DMS153 treated with DMSO at 0.1 percent for 48 hours (cell line): ENCODE measurements at regions not wholly inside any gene's neighbourhood (a gene's known extent, or its start where the extent isn't known, plus 50 kb on each side); places are given as distances from the start of the nearest gene placed in this dataset.

Experiments
- DNase-seq: peaks from one replicate; lab custom pipeline; 2025; ENCODE audit not compliant: unreplicated experiment; lab: John Stamatoyannopoulos, UW

DNA sequence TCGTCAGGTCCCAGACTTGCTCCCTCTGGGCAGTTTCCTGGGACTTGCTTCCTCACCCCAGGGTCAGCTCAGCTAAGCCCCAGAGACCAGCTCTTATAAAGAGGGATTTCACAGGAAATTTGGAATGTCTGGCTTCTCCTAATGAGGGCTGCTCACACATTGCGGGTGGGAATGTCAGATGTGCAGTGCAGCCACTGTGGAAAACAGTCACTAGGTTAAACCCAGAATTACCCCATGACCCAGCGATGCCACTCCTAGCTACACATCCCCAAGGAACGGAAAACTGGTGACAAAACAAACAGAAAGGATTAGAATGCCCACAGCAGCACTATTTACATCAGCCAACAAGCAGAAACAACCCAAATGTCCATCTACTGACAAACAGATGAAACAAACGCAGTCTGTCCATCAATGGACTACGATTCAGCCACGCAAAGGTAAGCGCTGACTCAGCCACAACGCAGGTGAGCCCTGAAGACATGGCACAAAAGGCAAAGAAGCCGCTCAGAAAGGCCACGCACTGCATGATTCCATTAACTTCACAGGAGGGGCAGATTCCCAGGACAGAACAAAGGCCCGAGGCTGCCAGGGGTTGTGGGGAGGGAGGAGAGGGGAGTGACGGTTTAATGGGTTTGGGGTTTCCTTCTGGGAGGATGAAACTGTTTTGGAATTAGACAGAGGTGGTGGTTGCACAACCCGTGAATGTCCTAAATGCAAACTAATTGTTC is 63.0 kb downstream of the NCOR2 start:
- no peak for DNase-seq

DNA sequence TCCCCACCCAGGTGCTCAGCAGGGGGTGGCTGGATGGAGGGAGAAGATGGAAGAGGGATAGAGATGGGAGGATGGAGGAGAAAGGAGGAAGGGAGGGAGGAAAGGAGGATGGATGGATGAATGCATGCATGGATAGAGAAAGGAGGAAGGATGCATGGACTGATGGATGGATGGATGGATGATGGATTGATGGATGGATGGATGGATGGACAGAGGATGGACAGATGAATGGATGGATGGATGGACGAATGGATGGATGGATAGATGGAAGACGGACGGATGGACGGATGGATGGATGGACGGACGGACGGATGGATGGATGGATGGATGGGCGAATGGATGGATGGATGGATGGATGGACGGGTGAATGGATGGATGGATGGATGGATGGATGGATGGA is 64.1 kb downstream of the NCOR2 start:
- DNase-seq: no peak

DNA sequence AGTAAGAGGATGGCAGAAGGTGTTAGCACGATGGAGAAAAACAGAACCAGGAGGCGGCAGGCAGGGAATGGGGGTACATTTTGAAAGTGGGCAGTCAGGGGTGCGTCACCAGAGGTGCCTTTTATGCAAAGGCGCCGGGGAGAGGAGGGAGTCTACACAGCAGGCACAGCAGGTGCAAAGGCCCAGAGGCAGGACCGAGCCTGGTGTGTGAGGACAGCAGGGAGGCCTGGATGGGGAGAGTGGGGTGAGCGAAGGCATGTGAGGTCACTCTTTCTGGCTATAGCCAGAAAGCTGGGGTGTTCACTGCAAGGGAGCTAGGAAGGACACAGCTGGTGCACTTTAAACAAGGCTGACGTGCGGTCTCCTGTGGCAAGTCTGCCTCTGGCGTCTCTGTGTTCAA is 65.0 kb downstream of the NCOR2 start:
- DNase-seq: no peak

DNA sequence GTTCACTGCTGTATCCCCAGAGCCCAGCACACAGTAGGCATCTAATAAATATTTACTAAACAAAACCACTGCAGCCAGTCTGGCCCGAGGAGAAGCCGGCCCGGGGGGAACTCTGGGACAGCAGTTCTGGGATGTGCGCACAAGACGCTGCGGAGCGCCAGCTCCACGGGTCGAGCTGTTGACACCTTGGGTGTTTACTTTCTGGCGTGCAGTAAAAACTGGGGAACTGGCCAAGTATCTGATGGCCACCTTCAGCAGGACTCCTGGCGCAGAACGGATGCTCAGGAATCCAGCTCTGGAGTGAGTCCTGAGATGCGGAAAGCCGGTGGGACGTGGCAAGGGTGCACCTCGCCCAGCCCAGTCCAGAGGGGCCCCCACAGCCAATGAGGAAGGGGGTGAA is 65.6 kb downstream of the NCOR2 start:
- no peak for DNase-seq

DNA sequence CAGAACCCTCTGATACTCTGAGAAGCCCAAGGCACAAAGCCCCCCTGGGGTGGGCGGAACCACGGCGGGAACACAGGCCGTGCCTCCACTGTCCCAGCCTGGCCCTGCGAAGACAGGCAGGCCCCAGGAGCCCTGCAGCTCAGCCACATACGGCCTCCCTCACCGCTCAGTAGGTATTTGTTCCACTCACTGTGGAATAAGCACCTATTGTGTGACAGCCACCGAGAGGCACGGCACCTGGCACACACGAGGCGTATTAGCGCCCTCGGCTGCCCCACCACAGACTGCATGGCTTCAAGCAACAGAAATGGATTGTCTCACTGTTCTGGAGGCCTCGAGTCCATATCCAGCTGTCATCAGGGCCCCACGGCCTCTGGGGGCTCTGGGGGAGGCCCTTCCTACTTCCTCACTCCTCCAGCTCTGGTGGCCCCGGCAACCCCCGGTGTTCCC is 66.3 kb downstream of the NCOR2 start:
- DNase-seq: no peak

DNA sequence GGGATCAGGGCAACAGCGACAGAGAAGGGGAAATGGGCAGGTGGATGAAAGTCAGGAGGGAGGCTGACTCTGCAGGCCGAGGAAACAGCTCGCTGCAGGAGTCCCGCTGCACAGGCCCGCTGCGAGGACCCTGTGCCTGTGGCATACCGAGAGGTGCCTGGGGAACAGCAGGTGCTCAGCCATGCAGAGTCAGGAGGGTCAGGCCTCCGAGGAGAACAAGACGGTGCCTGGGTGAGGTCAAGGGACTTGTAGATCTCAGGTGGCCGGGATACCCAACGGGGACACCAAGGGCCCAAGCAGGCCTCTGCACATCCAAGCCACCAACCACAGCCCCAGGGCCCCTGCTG is 67.5 kb downstream of the NCOR2 start:
- DNase-seq: no peak

DNA sequence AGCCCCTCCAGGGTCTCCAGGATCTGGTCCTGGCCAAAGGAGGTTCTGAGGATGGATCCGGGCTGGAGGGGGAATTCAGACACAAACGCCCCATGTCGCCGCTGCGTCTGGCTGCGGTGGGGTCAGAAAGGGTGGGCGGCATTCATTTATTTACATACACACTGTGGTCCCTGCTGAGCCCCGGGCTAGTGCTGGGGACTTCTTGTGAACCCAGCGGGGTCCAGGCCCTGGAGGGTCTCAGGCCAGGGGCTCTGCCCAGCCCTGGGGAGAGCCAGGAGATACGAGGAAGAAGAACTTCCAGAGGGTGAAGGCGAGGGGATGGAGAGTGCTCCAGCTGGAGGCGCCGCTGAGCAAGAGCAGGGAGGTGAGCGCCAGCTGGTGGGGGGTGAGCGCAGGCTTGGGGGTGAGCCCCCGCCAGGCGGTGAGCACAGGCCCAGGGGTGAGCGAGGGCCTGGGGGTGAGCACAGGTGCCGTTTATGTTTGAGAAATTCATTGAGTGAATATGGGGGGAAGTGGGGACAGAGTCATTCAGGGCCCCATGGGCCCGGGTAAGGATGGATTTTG is 68.1 kb downstream of the NCOR2 start:
- no peak for DNase-seq

DNA sequence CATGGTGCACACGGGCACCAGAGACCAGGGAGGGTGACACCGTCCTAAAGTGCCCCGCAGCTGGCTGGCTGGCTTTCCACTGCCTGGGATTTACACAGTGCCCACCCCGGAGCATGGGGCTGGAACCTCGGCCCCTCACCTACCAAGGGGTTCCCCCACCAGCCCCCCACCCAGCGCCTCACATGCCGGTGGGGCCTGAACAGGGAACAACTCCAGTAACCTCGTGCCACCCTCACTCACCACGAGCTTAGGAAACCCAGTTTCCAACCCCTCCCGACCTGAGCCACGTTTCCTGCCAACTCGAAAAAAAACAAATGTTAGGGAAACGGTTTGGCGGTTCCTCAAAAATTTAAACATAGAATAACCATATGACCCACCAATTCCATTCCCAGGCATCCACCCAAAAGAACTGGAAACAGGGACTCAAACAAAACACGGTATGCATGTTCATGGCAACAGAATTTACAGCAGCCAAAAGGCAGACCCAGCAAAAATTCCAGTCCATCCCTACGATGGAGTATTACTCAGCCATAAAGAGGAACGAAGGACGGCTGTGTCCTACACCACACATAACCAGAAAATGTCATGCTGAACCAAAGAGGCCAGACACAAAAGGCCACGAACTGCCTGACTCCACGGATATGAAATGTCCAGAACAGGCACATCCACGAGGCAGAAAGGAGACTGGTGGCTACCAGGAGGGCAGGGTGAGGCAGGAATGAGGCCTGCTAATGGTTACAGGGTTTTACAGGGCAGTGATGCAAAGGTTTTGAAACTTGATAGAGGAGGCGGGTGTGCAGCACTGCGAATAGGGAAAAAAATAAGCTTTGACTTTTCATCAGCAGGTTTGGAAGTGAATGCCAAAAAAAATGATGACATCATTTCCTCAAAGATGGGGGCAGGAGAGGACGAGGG is 68.9 kb downstream of the NCOR2 start:
- DNase-seq: no peak

DNA sequence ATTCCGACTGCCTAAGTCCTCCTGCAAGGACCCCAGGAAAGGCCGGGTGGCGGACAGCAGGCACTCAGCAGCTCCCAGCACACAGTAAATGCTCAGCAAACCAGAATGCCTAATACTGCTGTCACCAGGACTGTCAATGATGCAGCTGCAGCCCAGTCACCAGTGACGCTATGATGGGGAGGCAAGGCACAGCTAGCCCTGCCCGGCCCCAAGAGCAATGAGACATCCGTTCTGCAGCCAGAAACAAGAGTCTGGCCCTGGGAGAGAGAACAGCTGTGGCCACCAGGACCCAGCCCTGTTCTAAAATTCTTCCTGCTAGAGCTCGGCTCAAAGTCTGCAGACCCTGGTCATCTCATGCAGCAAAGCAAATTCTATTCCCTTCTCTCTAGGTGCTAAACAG is 69.8 kb downstream of the NCOR2 start:
- no peak for DNase-seq

DNA sequence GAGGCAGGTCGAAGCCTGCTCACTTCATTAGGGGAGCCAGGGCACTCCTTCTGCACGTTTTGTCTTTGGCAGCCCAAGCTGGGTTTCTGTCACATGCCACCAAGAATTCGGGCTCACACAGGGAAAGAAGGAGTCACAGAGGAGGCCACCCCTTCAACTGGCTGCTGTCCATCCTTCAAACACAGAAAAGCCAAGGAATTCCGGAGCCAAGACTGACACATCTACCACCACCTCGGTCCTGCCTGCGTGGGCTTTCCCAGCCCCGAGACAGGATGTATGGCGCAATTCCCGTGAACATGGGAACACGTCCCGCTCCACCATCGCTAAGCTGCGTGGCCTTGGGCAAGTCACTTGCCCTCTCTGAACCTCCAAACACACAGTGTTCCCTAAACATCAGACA is 70.4 kb downstream of the NCOR2 start:
- DNase-seq: no peak

DNA sequence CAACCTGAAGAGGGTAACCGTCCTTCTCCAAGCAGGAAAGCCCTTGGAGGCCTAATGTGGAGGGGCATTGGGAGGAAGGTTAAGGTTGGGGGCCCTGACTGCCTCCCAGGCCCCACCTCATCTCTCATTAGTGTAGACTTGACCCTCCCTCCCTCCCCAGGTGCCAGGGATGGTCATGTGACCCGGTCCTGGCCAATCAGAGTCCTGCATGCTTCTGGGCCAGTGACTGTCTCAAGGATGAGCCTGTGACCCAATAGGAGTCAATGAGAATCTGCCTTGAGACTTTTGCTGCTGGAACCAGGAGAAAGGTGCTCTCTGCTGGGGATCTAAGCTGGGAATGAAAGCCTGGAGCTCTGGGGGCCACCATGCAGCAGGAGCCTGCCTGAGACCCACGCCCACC is 70.8 kb downstream of the NCOR2 start:
- DNase-seq: no peak

DNA sequence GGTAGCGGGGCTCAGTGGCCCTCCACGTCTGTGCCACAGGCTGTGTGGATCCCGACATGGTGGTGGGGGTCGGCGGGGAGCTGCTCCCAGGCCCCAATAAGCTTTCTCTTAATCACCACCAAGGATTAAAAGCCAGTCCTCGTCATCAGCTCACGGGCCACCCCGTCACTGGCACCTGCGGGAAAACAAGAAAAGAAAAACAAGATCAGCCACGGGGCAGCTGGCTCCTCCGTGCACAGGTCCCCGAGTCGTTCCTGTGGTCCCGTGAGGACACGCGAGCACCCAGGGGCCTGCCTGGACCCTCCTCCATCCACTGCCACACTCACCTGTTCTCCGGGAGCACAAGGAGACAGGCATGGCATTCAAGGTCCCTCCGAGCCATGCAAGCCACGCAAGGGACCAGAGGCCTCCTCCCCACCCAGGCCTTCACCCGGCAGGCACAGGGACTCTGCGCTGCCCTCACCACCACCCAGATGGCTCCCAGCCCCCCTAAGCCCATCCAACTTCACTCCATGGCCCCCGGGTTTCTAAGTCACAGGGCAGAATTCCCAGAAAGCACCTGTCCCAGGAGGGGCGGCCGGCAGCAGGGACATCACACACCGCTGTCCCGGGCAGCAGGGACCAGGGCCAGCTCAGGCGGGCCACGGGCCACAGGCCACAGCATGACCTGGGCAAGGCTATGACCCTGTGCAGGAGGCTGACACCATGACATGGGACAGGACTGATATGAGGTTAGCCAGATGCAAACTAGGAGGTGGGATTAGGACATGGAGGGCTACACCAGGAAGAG is 72.0 kb downstream of the NCOR2 start:
- DNase-seq: no peak

DNA sequence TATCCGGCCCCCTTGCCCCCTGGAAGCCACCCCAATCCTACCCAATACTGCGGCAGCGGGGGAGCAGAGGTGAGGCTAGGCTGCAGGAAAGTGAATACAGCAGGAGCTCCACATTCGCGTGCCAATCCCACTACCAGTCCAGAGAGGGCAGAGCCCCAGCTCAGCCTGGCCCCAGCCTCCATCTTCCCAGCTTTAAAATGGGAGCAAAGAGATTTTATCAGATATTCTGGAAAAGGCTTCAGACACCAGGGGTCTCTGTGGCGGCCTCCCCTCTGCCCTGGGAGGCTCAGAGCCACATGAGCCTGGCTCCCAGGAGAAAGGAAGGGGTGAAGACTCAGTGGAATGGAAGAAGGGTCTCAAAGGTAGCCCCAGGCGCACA is 72.7 kb downstream of the NCOR2 start:
- no peak for DNase-seq

DNA sequence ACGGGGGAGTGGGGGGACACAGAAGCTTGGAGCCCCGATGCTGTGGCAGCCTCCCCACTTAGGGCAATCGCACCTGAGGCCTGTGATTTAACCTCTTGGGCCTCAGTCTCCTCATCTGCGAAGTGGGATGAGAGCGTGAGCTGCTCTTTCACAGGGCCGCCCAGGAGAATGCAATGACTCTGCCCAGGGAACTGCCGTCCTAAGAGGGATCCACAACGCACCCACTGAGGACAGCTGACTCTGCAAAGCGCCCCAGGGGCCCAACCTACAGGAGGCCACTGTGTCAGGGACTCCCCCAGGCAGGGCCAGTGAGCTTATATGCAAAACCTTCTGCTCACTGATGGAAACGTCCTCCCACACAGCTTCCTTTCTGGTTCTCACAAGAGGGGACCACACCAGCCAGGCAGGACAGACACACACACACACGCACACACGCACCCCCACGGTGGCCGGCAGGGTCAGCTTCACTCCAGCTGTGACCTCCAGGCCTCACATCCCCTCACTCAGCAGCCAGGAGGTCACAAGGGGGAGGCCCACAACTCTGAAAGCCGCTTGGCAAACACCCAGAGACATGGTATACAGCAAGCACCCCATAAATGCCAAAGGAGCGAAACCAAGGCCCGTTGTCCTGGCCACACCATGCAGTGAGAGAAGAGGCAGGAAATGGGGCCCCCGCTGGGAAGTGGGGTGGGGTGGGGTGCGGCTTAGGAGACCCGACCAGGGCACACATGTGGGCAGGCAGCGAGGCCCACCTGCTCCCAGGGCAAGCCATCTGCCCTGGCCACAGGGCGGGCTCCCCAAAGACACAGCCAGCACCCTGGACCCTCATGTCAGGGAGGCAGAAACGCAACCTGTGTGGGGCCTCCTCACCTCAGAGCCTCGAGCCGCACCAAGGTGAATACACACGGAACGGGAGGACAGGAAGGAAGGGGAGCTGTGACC is 73.3 kb downstream of the NCOR2 start:
- DNase-seq: no peak

DNA sequence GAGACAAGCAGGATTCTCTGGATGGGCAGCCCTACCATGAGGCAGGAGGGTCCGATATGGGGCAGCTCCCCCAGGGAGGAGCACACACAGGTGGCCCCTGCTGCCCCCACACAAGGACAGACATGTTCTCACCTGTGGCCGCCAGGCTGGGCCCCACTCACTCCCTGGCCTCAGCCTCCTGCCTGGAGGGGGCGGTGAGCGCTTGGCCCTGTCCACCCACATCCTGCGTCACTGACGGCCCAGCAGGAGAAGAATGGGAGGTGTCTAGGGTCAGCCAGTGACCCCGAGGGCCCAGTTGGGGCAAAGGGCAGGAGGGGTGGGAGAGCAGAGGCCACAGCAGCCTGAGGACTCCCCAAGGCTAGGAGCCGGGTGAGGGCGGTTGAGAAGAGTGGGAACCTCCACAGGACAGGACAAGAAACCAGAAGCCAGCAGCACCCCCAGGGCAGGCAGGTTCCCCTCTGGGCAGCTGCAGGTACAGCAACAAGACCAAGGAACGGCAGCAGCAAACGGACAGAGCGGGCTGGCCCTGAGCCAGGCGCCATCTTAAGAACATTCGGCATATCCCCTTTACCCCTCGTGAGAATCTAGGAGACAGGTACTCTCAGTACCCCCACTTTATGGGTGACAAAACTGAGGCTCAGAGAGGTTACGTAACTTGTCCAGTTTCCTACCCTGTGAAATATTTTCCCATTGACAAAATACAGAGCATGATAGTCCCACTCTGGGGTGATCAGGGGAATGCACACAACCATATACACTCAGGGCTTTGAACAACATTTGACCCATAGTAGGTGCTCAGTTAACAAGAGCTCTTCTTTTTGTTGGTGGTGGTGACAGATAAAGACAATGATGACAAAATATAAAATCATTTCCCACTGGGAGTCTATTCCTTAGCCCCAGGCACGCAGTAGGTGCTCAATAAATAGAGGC is 74.3 kb downstream of the NCOR2 start:
- no peak for DNase-seq

DNA sequence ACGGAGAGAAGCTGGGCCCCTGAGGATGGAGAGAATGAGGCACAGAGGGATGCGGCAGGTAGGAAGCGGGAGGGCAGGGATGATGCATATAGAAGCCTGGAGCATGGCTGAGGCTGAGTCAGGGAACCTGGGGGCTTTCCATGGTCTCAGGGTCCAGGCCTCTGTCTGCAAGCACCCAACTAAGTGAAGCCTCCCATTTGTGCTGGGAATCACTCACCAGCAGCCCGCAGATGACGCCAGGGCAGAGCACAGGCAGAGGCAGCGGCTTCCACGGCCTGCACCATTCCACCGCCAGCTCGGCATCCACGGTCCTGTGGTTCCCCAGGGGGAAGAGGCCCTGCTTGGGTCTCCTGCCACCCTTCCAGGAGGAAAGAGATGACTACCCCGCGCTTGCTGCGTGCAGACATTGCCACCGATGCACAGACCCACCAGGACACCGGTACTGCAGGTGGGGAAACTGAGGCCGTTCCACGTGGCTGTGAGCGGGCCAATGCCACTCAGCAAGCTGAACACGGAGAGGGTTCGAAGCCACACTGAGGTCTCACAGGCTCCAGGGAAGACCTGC is 75.5 kb downstream of the NCOR2 start:
- no peak for DNase-seq

DNA sequence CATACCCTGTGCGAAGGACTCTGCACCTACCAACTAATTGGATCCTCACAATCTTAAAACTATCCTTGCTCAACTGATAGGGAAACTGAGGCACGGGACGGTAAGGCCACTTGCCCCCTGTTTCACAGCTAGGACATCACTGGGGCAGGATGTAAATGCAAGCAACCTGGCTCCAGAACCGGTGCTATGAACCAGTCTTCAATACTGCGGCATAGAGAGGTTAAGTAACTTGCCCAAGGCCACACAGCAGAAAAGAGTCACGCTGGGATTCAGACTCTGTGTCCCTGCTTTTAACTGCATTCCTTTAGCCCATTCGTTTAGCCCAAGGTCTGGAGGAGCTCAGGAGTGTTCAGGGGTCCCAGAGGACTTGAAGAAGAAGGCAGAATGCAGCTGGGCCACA is 76.1 kb downstream of the NCOR2 start:
- no peak for DNase-seq

DNA sequence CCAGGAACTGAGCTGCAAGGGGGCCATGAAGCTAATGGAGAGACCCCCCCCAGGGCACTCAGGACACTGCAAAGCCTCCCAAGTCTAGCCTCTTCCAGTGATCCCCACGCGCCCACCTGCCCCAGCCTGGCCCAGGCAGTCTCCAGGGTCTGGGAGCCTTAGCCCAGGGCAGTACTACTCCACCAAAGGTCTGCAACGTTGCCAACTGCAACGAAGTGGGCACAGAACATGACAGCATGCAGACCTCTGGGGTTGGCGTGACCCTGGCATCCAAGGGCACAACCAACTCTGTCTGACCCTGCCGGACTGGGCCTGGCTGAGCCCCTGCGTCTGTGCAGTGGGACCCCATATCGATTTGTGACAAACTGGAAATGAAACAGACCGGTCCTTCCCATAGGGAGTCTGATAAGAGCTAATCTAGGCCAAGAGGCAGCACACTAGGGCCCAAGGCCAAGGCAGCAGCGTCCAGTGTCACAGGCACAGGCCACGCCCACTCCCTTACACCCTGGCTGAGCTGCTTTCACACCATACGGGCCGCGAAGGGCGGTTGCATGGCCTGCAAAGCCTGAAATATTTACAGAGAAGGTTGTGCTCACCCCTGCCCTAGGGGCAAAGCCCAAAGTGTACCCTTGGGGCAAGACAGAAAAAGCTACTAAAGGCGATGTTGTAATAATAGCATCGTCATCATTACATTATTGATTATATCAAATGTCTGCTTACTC is 76.7 kb downstream of the NCOR2 start:
- no peak for DNase-seq
